ENCODE measurements at regions not wholly inside any gene's neighbourhood (a gene's known extent, or its start where the extent isn't known, plus 50 kb on each side); places are given as distances from the start of the nearest gene placed in this dataset.
"Not testable (repeated sequence)": the region's sequence is repeated elsewhere in the genome, so short reads cannot be mapped to it uniquely, and the experiment has no call there.

GRCh38 chr6:168796106-168796505 is 355.1 kb downstream of the SMOC2 start:
- no peak for DNase-seq

- not testable (repeated sequence) for DNase-seq
Observed at GRCh38 chr6:168795611-168796010, 354.6 kb downstream of the SMOC2 start.

GRCh38 chr6:168794491-168794890 is 353.5 kb downstream of the SMOC2 start:
- DNase-seq = no peak

- DNase-seq = no peak
Observed at GRCh38 chr6:168793649-168794048, 352.7 kb downstream of the SMOC2 start.

GRCh38 chr6:168791917-168792316 is 350.9 kb downstream of the SMOC2 start:
- DNase-seq = no peak

GRCh38 chr6:168789699-168790098 is 348.7 kb downstream of the SMOC2 start:
- no peak for DNase-seq

- DNase-seq = no peak
Observed at GRCh38 chr6:168785720-168786511, 344.9 kb downstream of the SMOC2 start.

GRCh38 chr6:168784426-168784825 is 343.4 kb downstream of the SMOC2 start:
- no peak for DNase-seq

- no peak for DNase-seq
Observed at GRCh38 chr6:168783720-168784119, 342.7 kb downstream of the SMOC2 start.

- DNase-seq = no peak
Observed at GRCh38 chr6:168782187-168782751, 341.3 kb downstream of the SMOC2 start.

GRCh38 chr6:168778201-168778600 is 337.2 kb downstream of the SMOC2 start:
- no peak for DNase-seq

GRCh38 chr6:168774381-168774780 is 333.4 kb downstream of the SMOC2 start:
- DNase-seq = no peak

- no peak for DNase-seq
Observed at GRCh38 chr6:168773788-168774187, 332.8 kb downstream of the SMOC2 start.

GRCh38 chr6:168765752-168766151 is 324.8 kb downstream of the SMOC2 start:
- DNase-seq = no peak

GRCh38 chr6:168756009-168756634 is 315.1 kb downstream of the SMOC2 start:
- DNase-seq = no peak

GRCh38 chr6:168746643-168747042 is 305.7 kb downstream of the SMOC2 start:
- DNase-seq = no peak

GRCh38 chr6:168746013-168746412 is 305.0 kb downstream of the SMOC2 start:
- no peak for DNase-seq

- DNase-seq = no peak
Observed at GRCh38 chr6:168744861-168745260, 303.9 kb downstream of the SMOC2 start.

GRCh38 chr6:168741942-168742782 is 301.2 kb downstream of the SMOC2 start:
- no peak for DNase-seq

GRCh38 chr6:168741305-168741704 is 300.3 kb downstream of the SMOC2 start:
- DNase-seq = no peak

GRCh38 chr6:168739381-168739780 is 298.4 kb downstream of the SMOC2 start:
- no peak for DNase-seq

GRCh38 chr6:168737481-168737880 is 296.5 kb downstream of the SMOC2 start:
- DNase-seq = no peak

GRCh38 chr6:168737014-168737413 is 296.0 kb downstream of the SMOC2 start:
- DNase-seq = no peak

Measured in activated naive CD4-positive, alpha-beta T cell treated with anti-CD3 and anti-CD28 coated beads, Interleukin-2, amount 50 U/mL, for 16 hours (primary cell).